ENCODE measurements at regions not wholly inside any gene's neighbourhood (a gene's known extent, or its start where the extent isn't known, plus 50 kb on each side); places are given as distances from the start of the nearest gene placed in this dataset.

DNA sequence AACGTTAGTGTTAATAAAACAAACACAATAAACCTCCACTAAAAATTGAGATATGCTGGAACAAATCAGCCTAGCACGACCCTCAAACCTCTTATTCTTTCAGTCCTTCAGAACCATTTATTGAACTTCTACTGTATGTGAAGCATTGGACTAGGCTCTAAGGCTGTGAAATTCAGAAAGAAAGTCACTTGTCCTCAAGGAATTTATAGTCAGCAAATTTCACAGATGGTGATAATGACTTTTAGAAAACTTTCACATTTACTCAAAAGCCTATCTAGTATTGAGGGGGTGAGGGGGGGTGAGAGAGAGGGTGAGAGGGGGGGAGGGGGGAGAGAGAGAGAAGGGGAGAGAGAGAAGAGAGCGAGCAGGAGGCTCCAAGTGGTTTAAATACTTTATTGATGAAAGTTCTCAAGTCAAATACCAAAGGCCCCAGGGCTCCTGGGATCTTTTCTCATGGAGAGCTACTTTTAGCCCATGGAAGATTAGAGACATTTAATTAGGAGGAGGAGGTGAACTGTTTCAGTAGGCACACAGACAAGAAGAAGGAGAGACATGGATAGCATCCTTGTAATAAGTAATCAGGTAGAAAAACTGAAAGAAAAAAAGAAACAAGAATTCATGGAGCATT, 66.3 kb upstream of the SSX2IP start:
- TF ChIP-seq, protein P1, sequence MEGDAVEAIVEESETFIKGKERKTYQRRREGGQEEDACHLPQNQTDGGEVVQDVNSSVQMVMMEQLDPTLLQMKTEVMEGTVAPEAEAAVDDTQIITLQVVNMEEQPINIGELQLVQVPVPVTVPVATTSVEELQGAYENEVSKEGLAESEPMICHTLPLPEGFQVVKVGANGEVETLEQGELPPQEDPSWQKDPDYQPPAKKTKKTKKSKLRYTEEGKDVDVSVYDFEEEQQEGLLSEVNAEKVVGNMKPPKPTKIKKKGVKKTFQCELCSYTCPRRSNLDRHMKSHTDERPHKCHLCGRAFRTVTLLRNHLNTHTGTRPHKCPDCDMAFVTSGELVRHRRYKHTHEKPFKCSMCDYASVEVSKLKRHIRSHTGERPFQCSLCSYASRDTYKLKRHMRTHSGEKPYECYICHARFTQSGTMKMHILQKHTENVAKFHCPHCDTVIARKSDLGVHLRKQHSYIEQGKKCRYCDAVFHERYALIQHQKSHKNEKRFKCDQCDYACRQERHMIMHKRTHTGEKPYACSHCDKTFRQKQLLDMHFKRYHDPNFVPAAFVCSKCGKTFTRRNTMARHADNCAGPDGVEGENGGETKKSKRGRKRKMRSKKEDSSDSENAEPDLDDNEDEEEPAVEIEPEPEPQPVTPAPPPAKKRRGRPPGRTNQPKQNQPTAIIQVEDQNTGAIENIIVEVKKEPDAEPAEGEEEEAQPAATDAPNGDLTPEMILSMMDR (conservative IDR thresholded peaks at IDR 0.05; ENCODE audit: low read length), result no peak
- no peak for TF ChIP-seq EZH2phosphoT487 (IDR thresholded peaks at IDR 0.05; ENCODE audit: borderline replicate concordance)

Measured in Loucy (cell line).